Retinal pigment epithelial cell (primary cell): ENCODE measurements at regions not wholly inside any gene's neighbourhood (a gene's known extent, or its start where the extent isn't known, plus 50 kb on each side); places are given as distances from the start of the nearest gene placed in this dataset.
A peak's percentile ranks its signal among the peaks of the same experiment; 100 is the strongest.

Source experiments
- DNase-seq: peaks from one replicate; pipeline ENCODE4 v3.0.0-alpha.2; 2010; ENCODE audit warnings: low read depth
- H3K4me3 ChIP-seq: 2 replicates; pipeline ENCODE4 v1.5.1; 2011; ENCODE audit warnings: mild to moderate bottlenecking, low read length, control low read depth, moderate library complexity
- CTCF ChIP-seq: conservative IDR thresholded peaks from 2 replicates; pipeline ENCODE4 v1.5.1; 2011; ENCODE audit warnings: low read depth, low read length, control low read depth, inconsistent platforms

GRCh38 chr20:60502881-60503280 lies 544.7 kb downstream of the CDH26 start:
- no peak for TF ChIP-seq CTCF
- H3K4me3 ChIP-seq: no peak overlapping the region
- no peak for DNase-seq

- TF ChIP-seq CTCF: no peak
- H3K4me3 ChIP-seq: no peak overlapping the region
- no peak for DNase-seq
Measured at GRCh38 chr20:60505423-60505822, 547.2 kb downstream of the CDH26 start.

GRCh38 chr20:60506061-60506460 lies 547.8 kb downstream of the CDH26 start:
- no peak overlapping the region for H3K4me3 ChIP-seq
- no peak for DNase-seq
- TF ChIP-seq CTCF: no peak

- no peak for TF ChIP-seq CTCF
- H3K4me3 ChIP-seq: no peak overlapping the region
- DNase-seq: no peak
Measured at GRCh38 chr20:60507087-60507694, 549.0 kb downstream of the CDH26 start.

- TF ChIP-seq CTCF: no peak
- H3K4me3 ChIP-seq: no peak overlapping the region
- no peak for DNase-seq
Measured at GRCh38 chr20:60509407-60509806, 551.2 kb downstream of the CDH26 start.

- no peak for TF ChIP-seq CTCF
- no peak for DNase-seq
- no peak overlapping the region for H3K4me3 ChIP-seq
Measured at GRCh38 chr20:60510356-60510755, 552.1 kb downstream of the CDH26 start.

GRCh38 chr20:60512443-60512842 lies 554.2 kb downstream of the CDH26 start:
- peak; percentile 72 for DNase-seq
- no peak overlapping the region for H3K4me3 ChIP-seq
- no peak for TF ChIP-seq CTCF
